NB4 (cell line): ENCODE measurements at regions not wholly inside any gene's neighbourhood (a gene's known extent, or its start where the extent isn't known, plus 50 kb on each side); places are given as distances from the start of the nearest gene placed in this dataset.

Experiments used
- DNase-seq: peaks from one replicate; pipeline ENCODE4 v3.0.0; 2010; ENCODE audit warnings: low read depth
- H3K4me3 ChIP-seq: one replicate; pipeline ENCODE4 v1.5.1; 2011; ENCODE audit warnings: mild to moderate bottlenecking, low read depth, low read length, moderate library complexity
- CTCF ChIP-seq: IDR thresholded peaks from one replicate; pipeline ENCODE4 v1.5.1; 2012; ENCODE audit warnings: low read depth, low read length
- MYC ChIP-seq: IDR thresholded peaks from 2 replicates; pipeline ENCODE4 v1.6.1; 2011; ENCODE audit warnings: low read depth, low read length
- POLR2A ChIP-seq: IDR thresholded peaks from 2 replicates; pipeline ENCODE4 v1.6.1; 2011; ENCODE audit warnings: mild to moderate bottlenecking; ENCODE audit not compliant: insufficient read length; ENCODE audit errors: extremely low read depth
- TF ChIP-seq, protein P1 (sequence below): IDR thresholded peaks from 2 replicates; pipeline ENCODE4 v1.6.1; 2011; ENCODE audit warnings: low read depth, low read length

DNA sequence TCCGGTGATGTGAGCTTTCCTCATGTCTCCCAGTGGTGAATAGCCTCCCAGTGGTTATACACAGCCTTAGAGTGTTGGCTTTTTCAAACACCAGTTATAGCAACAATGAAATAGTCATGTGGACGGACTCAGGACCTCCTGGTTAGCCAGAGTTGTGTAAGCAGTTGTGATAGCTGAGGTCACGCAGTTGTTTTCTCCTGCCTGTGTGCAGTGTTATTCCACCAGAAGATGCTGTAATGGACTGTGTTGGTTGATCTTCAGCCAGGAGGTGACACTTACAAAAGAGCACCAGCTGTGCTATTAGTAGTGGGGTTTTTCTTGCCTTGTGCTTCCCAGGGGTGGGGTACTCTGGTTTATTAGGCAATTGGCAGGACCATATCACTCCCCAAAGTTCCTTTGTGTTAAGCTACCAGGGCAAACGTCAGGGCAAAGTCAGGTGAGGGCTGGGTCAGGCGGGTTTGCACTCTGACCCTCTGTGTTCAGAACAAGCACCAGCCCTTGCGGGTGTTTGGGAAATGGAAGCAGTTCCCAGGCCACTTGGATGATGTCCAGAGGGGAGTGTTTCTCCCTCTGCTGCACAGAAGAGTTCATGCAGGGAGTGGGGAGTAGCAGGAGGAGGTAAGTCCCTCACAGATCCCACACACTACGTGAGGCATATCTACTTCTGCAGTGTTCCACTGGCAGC, 252.6 kb downstream of the TMEM47 start:
- TF ChIP-seq MYC = no peak
- TF ChIP-seq, protein P1, sequence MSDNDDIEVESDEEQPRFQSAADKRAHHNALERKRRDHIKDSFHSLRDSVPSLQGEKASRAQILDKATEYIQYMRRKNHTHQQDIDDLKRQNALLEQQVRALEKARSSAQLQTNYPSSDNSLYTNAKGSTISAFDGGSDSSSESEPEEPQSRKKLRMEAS = no peak
- no peak for TF ChIP-seq CTCF
- no peak for TF ChIP-seq POLR2A
- no peak overlapping the region for H3K4me3 ChIP-seq
- DNase-seq = no peak

DNA sequence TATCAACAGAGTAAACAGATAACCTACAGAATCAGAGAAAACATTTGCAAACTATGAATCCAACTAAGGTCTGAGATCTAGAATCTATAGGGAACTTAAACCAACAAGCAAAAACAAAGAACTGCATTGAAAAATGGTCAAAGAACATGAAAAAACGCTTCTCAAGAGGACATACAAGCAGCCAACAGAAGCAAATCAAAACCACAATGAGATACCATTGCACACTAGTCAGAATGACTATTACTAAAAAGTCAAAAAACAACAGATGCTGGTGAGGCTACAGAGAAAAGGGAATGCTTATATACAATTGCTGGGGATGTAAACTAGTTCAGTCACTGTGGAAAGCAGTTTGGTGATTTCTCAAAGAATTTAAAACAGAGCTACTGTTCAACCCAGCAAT, 255.7 kb downstream of the TMEM47 start:
- DNase-seq = no peak
- TF ChIP-seq MYC = no peak
- TF ChIP-seq POLR2A = no peak
- H3K4me3 ChIP-seq = no peak overlapping the region

DNA sequence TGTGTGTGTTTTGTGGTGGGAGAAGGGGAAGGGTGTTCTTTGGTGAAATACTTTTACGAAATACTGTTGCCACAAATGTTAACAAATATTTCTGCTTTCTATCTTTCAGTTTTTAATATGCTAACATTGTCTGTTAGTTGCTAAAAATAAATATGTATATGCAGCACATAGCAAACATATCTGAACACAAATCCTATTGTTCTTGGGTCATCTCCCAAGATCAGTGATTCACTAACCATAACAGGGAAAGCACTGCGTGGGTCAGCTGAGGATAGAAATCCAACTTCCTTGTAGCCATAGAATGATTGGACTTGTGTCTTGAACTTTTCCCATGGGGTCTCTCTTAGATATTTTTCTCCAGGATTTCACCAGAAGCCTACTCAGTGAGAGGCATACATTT, 250.3 kb upstream of the FAM47A start:
- no peak for DNase-seq
- TF ChIP-seq, protein P1 = no peak
- TF ChIP-seq MYC (no peak), CTCF (no peak), POLR2A (no peak)
- no peak overlapping the region for H3K4me3 ChIP-seq

DNA sequence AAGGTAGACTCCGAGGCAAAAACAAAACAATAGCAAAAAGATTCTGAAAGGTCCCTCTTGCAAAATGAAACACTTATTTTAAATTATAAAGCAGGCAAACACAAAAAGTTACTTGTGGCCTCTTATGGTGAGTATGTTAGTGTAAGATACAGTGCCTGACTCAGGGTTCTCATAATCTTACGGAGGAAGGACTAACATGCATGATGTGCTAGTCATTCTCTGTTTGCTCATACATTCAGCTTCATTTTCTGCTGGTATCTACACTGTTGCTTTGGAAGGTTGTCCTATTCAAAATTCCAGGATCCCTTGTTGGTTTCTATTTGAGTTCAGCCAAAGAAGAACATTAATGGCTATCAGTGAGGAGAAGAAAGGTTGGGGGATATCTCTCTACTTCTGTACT, 249.1 kb upstream of the FAM47A start:
- no peak overlapping the region for H3K4me3 ChIP-seq

DNA sequence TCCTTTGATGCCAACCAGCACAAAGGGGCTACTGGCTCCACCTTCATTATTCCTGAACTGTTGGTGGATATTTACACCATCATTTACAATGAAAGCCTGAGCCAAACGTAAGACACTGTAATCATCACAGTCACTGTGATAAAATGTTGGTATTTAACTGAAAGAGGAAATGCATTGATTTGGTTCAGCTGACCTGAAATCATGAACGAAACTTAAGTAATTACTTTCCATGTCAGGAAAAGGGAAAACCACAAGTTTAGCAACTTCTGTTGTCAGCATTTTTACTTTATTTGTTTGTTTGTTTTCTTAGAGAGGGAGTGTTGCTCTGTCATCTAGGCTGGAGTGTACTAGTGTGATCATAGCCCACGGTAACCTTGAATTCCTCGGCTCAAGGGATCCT, 247.8 kb upstream of the FAM47A start:
- no peak for DNase-seq
- TF ChIP-seq MYC (no peak), POLR2A (no peak), CTCF (no peak)

More for the DNA sequence above, 249.1 kb upstream of the FAM47A start:
- DNase-seq = no peak
- TF ChIP-seq POLR2A (no peak), CTCF (no peak), MYC (no peak)
- TF ChIP-seq, protein P1 = no peak

GRCh38 chrX:34377645-34378044, 245.5 kb upstream of the FAM47A start:
- H3K4me3 ChIP-seq = no peak overlapping the region

More for the DNA sequence above, 247.8 kb upstream of the FAM47A start:
- H3K4me3 ChIP-seq = no peak overlapping the region

More at GRCh38 chrX:34377645-34378044, 245.5 kb upstream of the FAM47A start:
- DNase-seq = no peak
- TF ChIP-seq, protein P1 = no peak
- no peak for TF ChIP-seq MYC
- no peak for TF ChIP-seq CTCF
- no peak for TF ChIP-seq POLR2A
